ENCODE measurements at regions not wholly inside any gene's neighbourhood (a gene's known extent, or its start where the extent isn't known, plus 50 kb on each side); places are given as distances from the start of the nearest gene placed in this dataset.
A peak's percentile ranks its signal among the peaks of the same experiment; 100 is the strongest.

GRCh38 chr3:99322551-99322950, 315.8 kb upstream of the COL8A1 start:
- no peak for DNase-seq

GRCh38 chr3:99321261-99321660, 317.1 kb upstream of the COL8A1 start:
- DNase-seq, result no peak
- in situ Hi-C loops (cut with HindIII; ENCODE audit: low pct_ligation_motif_present, low sequenced_read_pairs), result no loop called here
- TF ChIP-seq CTCF (IDR thresholded peaks at IDR 0.05; ENCODE audit: low read depth, low read length, missing control alignments), result no peak
- no peaks in the 10 kb centered on the region for H3K27me3 ChIP-seq (replicated peaks)
- no peaks in the 10 kb centered on the region for H3K36me3 ChIP-seq (replicated peaks)
- H3K27ac ChIP-seq, result no peak overlapping the region
- H3K4me3 ChIP-seq (ENCODE audit: low read depth, low read length), result no peak overlapping the region

More at GRCh38 chr3:99322551-99322950, 315.8 kb upstream of the COL8A1 start:
- in situ Hi-C loops (cut with HindIII; ENCODE audit: low pct_ligation_motif_present, low sequenced_read_pairs), result no loop called here
- Histone ChIP-seq H3K27me3 (replicated peaks) (no peaks in the 10 kb centered on the region), H3K36me3 (replicated peaks) (no peaks in the 10 kb centered on the region), H3K4me3 (ENCODE audit: low read depth, low read length) (no peak overlapping the region), H3K27ac (no peak overlapping the region)
- no peak for TF ChIP-seq CTCF (IDR thresholded peaks at IDR 0.05; ENCODE audit: low read depth, low read length, missing control alignments)

- in situ Hi-C loops (cut with HindIII; ENCODE audit: low pct_ligation_motif_present, low sequenced_read_pairs), result no loop called here
Measured at GRCh38 chr3:99319961-99320360, 318.4 kb upstream of the COL8A1 start.

GRCh38 chr3:99319450-99319849, 318.9 kb upstream of the COL8A1 start:
- Histone ChIP-seq H3K27me3 (replicated peaks) (no peaks in the 10 kb centered on the region), H3K36me3 (replicated peaks) (no peaks in the 10 kb centered on the region), H3K4me3 (ENCODE audit: low read depth, low read length) (no peak overlapping the region), H3K27ac (peak overlapping the region; percentile 82)
- in situ Hi-C loops (cut with HindIII; ENCODE audit: low pct_ligation_motif_present, low sequenced_read_pairs), result no loop called here
- TF ChIP-seq CTCF (IDR thresholded peaks at IDR 0.05; ENCODE audit: low read depth, low read length, missing control alignments), result no peak
- DNase-seq, result no peak

More at GRCh38 chr3:99319961-99320360, 318.4 kb upstream of the COL8A1 start:
- Histone ChIP-seq H3K27ac (peak overlapping the region; percentile 82), H3K36me3 (replicated peaks) (no peaks in the 10 kb centered on the region), H3K4me3 (ENCODE audit: low read depth, low read length) (no peak overlapping the region), H3K27me3 (replicated peaks) (no peaks in the 10 kb centered on the region)
- DNase-seq, result peak; percentile 78
- no peak for TF ChIP-seq CTCF (IDR thresholded peaks at IDR 0.05; ENCODE audit: low read depth, low read length, missing control alignments)

GRCh38 chr3:99317201-99317600, 321.2 kb upstream of the COL8A1 start:
- TF ChIP-seq CTCF (IDR thresholded peaks at IDR 0.05; ENCODE audit: low read depth, low read length, missing control alignments), result no peak
- in situ Hi-C loops (cut with HindIII; ENCODE audit: low pct_ligation_motif_present, low sequenced_read_pairs), result no loop called here
- no peak for DNase-seq
- no peaks in the 10 kb centered on the region for H3K36me3 ChIP-seq (replicated peaks)
- H3K27ac ChIP-seq, result no peak overlapping the region
- no peaks in the 10 kb centered on the region for H3K27me3 ChIP-seq (replicated peaks)
- H3K4me3 ChIP-seq (ENCODE audit: low read depth, low read length), result no peak overlapping the region

- Histone ChIP-seq H3K4me3 (ENCODE audit: low read depth, low read length) (no peak overlapping the region), H3K36me3 (replicated peaks) (no peaks in the 10 kb centered on the region), H3K27me3 (replicated peaks) (no peaks in the 10 kb centered on the region), H3K27ac (no peak overlapping the region)
- in situ Hi-C loops (cut with HindIII; ENCODE audit: low pct_ligation_motif_present, low sequenced_read_pairs), result no loop called here
- DNase-seq, result peak; percentile 40
- no peak for TF ChIP-seq CTCF (IDR thresholded peaks at IDR 0.05; ENCODE audit: low read depth, low read length, missing control alignments)
Measured at GRCh38 chr3:99315896-99316295, 322.5 kb upstream of the COL8A1 start.
